GM12875 (cell line): ENCODE measurements at regions not wholly inside any gene's neighbourhood (a gene's known extent, or its start where the extent isn't known, plus 50 kb on each side); places are given as distances from the start of the nearest gene placed in this dataset.

Experiments used
- H3K4me3 ChIP-seq: one replicate; pipeline ENCODE4 v1.5.1; 2011; ENCODE audit warnings: low read depth, low read length, control low read depth
- CTCF ChIP-seq: IDR thresholded peaks from 2 replicates; pipeline ENCODE4 v1.5.1; 2011; ENCODE audit warnings: low read depth, mild to moderate bottlenecking, control low read depth, inconsistent platforms, low read length, moderate library complexity, borderline replicate concordance; ENCODE audit not compliant: insufficient read depth

GRCh38 chr5:136605638-136606037 is 240.3 kb upstream of the TRPC7 start:
- H3K4me3 ChIP-seq, result no peak overlapping the region
- no peak for TF ChIP-seq CTCF

GRCh38 chr5:136600306-136600705 is 235.0 kb upstream of the TRPC7 start:
- TF ChIP-seq CTCF, result no peak
- H3K4me3 ChIP-seq, result no peak overlapping the region

DNA sequence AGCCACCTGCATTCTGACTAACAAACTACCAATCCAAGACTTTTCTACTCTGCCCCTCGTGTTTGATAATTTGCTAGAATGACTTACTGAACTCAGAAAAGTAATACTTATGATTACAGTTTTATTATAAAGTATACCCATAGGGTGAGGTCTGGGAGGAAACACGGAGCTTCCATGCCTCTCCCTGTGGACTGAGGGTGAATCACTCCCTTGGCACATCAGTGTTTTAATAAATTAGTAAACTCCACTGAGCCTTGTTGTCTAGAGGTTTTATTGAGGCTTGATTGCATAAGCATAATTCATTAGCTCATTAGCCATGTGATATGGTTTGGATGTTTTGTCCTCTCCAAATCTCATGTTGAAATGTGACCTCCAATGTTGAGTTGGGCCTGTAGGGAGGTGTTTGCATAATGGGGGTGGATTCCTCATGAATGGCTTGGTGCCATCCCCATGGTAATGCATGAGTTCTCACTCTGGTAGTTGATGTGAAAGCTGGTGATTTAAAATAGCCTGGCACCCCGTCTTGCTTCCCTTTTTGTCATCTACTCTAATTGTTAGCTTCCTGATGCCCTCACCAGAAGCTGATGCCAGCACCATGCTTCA is 233.6 kb upstream of the TRPC7 start:
- TF ChIP-seq CTCF, result no peak
- no peak overlapping the region for H3K4me3 ChIP-seq

DNA sequence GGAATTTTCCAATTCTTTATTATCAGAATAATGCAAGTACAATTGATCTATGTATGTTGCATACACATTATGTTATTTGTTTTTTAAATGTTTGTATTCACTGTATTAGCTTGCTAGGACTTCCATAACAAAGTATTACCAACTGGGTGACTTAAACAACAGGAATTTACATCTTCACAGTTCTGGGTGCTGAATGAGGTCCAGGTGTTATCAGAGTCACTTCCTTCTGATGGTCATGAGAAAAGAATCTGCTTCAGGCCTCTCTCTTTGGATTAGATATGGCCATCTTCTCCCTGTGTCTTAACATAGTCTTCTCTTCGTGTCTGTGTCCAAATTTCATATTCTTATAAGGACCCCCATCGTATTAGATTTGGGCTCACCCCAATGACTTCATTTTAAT is 229.1 kb upstream of the TRPC7 start:
- no peak for TF ChIP-seq CTCF

DNA sequence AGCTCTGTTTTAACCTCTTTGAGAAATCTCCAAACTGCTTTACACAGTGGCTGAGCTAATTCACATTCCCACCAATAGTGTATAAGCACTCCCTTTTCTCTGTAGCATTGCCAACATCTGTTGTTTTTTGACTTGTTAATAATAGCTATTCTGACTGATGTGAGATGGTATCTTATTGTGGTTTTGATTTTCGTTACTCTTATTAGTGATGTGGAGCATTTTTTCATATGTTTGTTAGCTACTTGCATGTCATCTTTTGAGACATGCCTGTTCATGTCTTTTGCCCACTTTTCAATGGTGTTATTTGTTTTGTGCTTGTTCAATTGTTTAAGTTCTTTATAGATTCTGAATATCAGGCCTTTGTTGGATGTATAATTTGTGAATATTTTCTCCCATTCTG is 225.2 kb upstream of the TRPC7 start:
- no peak overlapping the region for H3K4me3 ChIP-seq
- TF ChIP-seq CTCF, result no peak

More for the DNA sequence above, 229.1 kb upstream of the TRPC7 start:
- H3K4me3 ChIP-seq, result no peak overlapping the region

- no peak overlapping the region for H3K4me3 ChIP-seq
- TF ChIP-seq CTCF, result no peak
Observed at GRCh38 chr5:136586196-136586595, 220.9 kb upstream of the TRPC7 start.

GRCh38 chr5:136584474-136584873 is 219.1 kb upstream of the TRPC7 start:
- TF ChIP-seq CTCF, result no peak

More at GRCh38 chr5:136584474-136584873, 219.1 kb upstream of the TRPC7 start:
- no peak overlapping the region for H3K4me3 ChIP-seq
